Adipocyte (in vitro differentiated cells): ENCODE measurements at regions not wholly inside any gene's neighbourhood (a gene's known extent, or its start where the extent isn't known, plus 50 kb on each side); places are given as distances from the start of the nearest gene placed in this dataset.

ENCODE experiments used
- DNase-seq: peaks from one replicate; pipeline ENCODE4 v3.0.0-alpha.2; 2015; ENCODE audit warnings: low read depth
- H3K27me3 ChIP-seq: replicated peaks from 2 replicates; pipeline ENCODE4 v1.7.0; 2013; ENCODE audit warnings: mild to moderate bottlenecking, low read length, moderate library complexity; ENCODE audit not compliant: control insufficient read depth, insufficient read depth
- H3K36me3 ChIP-seq: 2 replicates; pipeline ENCODE4 v1.7.0; 2013; ENCODE audit warnings: low read length, mild to moderate bottlenecking, moderate library complexity; ENCODE audit not compliant: control insufficient read depth, insufficient read depth, severe bottlenecking
- H3K4me1 ChIP-seq: 2 replicates; pipeline ENCODE4 v1.7.0; 2013; ENCODE audit warnings: mild to moderate bottlenecking, low read length, moderate library complexity; ENCODE audit not compliant: control insufficient read depth, insufficient read depth
- H3K4me3 ChIP-seq: 2 replicates; pipeline ENCODE4 v1.7.0; 2013; ENCODE audit warnings: mild to moderate bottlenecking, low read length, moderate library complexity
- H3K9ac ChIP-seq: 2 replicates; pipeline ENCODE4 v1.7.0; 2013; ENCODE audit warnings: mild to moderate bottlenecking, low read length, moderate library complexity
- H3K9me3 ChIP-seq: 2 replicates; pipeline ENCODE4 v1.7.0; 2013; ENCODE audit warnings: mild to moderate bottlenecking, low read length, moderate library complexity; ENCODE audit not compliant: control insufficient read depth

DNA sequence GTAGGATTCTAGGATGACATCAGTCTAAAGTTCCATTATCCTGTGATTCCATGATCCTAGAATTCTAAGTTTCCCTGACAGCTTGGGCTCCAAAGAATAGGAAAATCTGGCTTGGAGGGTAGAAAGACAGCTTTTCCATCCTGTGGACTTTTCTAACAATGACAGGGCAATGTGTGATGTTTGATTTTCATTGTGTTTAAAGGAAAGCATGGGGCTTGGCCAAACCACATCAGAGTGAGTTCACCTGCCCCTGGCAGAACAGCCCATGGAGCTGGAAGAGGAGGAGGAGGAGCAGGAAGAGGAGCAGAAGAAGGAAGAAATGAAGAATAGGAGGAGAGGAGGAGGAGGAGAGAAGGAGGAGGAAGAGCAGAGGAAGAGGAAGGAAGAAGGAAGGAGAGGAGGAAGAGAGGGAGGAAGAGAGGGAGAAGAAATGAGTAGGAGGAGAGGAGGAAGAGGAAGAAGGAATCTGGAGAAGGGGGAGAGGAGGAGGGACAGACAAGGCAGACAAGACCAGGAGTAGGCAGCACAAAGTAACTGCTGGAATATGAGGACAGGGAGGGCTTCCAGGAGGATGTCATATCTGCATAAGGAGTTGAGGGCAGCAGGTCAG, 53.1 kb upstream of the WNT11 start:
- Histone ChIP-seq H3K9me3 (no peaks in the 10 kb centered on the region), H3K27me3 (peaks cover 8% of the 10 kb centered on the region), H3K4me1 (no peaks in the 10 kb centered on the region), H3K36me3 (no peaks in the 10 kb centered on the region), H3K4me3 (no peak overlapping the region), H3K9ac (no peak overlapping the region)
- DNase-seq: no peak

DNA sequence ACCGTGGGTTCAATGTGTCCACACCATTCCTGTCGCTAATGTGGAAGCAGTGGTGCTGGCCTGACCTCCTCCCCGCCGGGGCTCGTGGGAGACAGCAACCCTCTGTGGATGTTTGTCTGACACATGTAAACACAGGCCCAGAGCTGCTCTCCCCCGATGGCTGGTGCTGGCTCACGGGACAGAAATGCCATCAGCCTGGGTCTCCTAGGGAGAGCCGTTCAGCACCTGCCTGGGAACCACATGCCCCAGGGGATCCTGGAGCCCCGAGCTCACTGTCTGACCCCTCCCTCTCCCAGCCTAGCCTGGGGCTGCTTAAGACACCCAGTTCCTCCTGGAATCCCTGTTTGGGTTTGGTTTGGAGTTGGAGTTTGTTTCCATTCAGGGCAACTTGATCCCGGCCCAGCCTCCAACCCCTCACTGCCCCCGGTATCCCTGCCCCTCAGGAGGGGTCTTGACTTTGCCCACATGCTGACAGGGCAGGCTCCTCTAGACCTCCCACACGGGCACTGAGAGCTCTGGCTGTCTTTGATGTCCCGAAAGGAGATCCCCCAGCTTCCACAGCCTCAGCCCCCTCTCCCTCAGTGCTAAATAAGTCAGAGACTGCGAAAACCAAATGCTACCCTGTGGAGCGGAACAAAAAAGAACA, 50.9 kb upstream of the WNT11 start:
- no peaks in the 10 kb centered on the region for H3K36me3 ChIP-seq
- H3K9me3 ChIP-seq: no peaks in the 10 kb centered on the region
- H3K4me1 ChIP-seq: peaks cover 2% of the 10 kb centered on the region
- H3K27me3 ChIP-seq: peaks cover 21% of the 10 kb centered on the region
- H3K9ac ChIP-seq: no peak overlapping the region
- H3K4me3 ChIP-seq: no peak overlapping the region
- DNase-seq: no peak

DNA sequence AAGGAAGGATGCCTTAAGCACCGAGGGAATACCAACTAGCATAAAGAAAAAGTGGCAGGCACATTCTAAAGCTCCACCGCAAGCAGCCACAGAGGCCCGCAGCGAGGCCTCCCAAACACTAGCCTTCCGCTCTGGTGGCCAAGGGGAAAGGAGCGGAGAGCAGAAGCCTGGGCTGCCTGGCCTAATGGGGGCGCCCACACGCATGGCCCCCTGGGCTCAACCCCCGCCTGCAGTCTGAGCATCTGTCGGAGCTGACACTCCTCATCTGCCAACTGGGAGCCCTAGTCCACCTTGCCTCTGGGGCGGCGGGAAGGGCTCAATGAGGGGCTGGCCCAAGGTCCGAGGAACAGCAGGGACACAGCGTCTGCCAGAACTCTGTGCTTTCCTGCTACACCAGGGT, 50.1 kb upstream of the WNT11 start:
- DNase-seq: no peak
- H3K27me3 ChIP-seq: peaks cover 21% of the 10 kb centered on the region
- no peaks in the 10 kb centered on the region for H3K36me3 ChIP-seq
- H3K4me1 ChIP-seq: peaks cover 9% of the 10 kb centered on the region
- no peak overlapping the region for H3K4me3 ChIP-seq
- H3K9me3 ChIP-seq: no peaks in the 10 kb centered on the region
- no peak overlapping the region for H3K9ac ChIP-seq
